ENCODE measurements at regions not wholly inside any gene's neighbourhood (a gene's known extent, or its start where the extent isn't known, plus 50 kb on each side); places are given as distances from the start of the nearest gene placed in this dataset.
"Not testable (repeated sequence)": the region's sequence is repeated elsewhere in the genome, so short reads cannot be mapped to it uniquely, and the experiment has no call there.

- TF ChIP-seq CTCF, POLR2A (IDR thresholded peaks at IDR 0.05): not testable (repeated sequence)
Measured at GRCh38 chr16:29338821-29339700, 67.5 kb downstream of the NPIPB11 start.
